Epithelial cell of prostate (primary cell): ENCODE measurements at regions not wholly inside any gene's neighbourhood (a gene's known extent, or its start where the extent isn't known, plus 50 kb on each side); places are given as distances from the start of the nearest gene placed in this dataset.

Experiments used
- DNase-seq: peaks from one replicate; pipeline ENCODE4 v3.0.0-alpha.2; 2011; ENCODE audit warnings: low read depth, low spot score
- H3K27ac ChIP-seq: fragments of 450-650 bp; 2 replicates; pipeline ENCODE4 v1.5.1; 2017; ENCODE audit warnings: mild to moderate bottlenecking

GRCh38 chr16:66290431-66290830, 76.1 kb upstream of the CDH5 start:
- no peak for DNase-seq
- no peak overlapping the region for H3K27ac ChIP-seq

- DNase-seq = no peak
- H3K27ac ChIP-seq = no peak overlapping the region
Observed at GRCh38 chr16:66289986-66290385, 76.5 kb upstream of the CDH5 start.

DNA sequence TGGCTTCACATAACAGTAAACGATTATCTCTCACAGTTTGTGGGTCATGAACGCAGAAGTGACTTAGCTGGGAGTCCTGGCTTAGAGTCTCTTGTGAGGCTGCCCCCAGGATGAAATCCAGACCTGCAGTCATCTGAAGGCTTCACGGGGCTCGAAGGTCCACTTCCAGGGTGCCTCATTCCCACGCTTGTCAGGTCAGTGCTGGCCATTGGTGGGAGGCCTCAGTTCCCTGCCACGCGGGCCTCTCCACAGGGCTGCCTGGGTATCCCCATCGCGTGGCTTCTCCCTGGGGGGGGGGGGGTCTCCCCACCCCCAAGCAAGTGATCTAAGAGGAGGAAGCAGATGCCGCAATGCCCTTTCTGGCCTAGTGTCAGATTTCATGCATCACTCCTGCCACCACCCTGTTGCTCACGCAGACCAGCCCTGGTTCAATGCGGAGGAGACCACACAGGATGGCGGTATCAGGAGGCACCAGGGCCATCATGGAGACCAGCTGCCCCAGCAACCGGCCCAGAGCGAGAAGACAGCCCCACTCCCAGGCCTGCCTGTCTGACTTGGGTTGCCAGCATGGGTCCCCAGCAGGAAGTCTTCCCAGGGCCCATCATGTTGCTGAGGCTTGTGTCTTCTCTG, 77.3 kb upstream of the CDH5 start:
- no peak for DNase-seq
- no peak overlapping the region for H3K27ac ChIP-seq

DNA sequence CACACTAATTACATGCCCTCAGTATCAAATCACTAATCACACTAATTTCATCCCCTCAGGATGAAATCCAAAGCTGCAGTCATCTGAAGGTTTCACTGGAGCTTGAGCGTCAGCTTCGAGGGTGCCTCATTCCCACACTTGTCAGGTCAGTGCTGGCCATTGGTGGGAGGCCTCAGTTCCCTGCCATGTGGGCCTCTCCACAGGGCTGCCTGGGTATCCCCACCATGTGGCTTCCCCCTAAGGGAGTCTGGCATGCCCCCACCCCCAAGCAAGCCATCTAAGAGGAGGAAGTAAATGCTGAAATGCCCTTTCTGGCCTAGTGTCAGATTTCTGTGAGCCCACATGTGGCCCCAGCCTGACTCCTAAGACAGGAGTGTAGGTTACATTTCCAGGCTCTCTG, 78.6 kb upstream of the CDH5 start:
- H3K27ac ChIP-seq = no peak overlapping the region
- no peak for DNase-seq

DNA sequence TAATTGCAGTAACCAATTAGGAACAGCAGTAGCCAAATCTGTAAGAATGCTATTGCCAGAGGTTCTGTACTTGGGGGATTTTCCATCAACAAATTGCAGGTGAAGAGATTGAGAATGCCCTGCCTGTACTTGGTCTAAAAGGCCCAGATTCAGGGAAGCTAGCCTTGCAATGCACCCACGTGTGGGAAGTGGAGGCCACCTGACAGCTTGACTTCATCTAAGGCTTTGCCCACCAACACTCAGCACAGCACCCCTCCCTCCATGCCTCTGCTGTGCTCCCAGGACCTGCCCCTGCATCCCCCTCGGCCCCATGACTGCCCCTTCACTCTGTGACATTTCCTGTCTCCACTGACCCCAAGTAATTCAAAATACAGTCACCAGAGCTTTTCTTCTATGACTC, 79.1 kb upstream of the CDH5 start:
- DNase-seq = no peak
- H3K27ac ChIP-seq = no peak overlapping the region

- DNase-seq = no peak
- H3K27ac ChIP-seq = no peak overlapping the region
Observed at GRCh38 chr16:66286527-66286926, 80.0 kb upstream of the CDH5 start.

DNA sequence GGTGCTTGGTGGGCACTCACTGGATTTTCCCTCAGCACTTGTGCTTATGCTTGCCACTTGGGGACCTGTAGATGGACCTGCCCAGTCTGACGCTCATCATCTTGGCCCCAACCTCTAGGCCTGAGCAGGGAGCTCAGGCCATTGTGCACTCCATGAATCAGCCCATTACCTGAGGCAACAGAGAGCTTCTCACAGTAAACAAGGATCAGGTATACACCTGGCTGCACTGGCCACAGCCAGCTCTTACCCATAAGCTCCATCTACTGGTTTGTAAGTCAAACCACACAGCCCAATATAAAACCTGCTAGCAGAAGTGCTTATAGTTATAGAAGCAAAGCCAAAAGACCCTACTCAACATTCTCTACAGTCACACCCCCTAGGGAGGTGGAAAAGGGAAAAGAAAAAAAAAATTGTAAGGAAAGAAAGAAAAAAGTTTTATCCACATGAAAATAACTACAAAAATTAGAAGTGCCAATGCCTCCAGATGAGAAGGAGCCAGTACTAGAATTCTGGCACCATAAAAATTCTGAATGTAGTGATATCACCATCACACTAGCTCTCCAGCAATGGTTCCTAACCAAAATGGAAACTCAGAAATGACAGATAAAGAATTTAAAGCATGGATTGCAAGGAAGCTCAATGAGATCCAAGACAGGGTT, 87.8 kb upstream of the CDH5 start:
- DNase-seq = peak; percentile 93
- H3K27ac ChIP-seq = peak overlapping the region; percentile 94

DNA sequence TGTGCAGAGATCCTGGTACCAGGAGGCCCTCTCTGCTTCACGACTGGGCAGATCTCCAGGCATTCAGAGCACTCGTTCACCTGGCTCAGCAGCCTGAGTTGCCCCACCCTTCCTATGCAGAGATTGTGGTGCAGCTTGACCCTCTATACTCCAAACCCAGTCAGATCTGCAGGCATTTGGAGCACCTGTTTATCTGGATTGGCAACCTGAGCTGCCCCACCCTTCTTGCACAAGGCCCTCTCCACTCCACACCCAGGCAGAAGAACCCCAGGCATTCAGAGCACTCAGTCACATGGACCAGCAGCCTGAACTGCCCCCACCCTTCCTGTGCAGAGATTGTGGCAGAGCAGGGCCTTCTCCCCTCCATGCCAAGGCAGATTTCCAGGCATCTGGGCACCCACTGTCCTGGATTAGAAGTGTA, 88.4 kb upstream of the CDH5 start:
- DNase-seq = peak; percentile 96
- H3K27ac ChIP-seq = peak overlapping the region; percentile 94

GRCh38 chr16:66277311-66278070, 89.0 kb upstream of the CDH5 start:
- peak overlapping the region; percentile 94 for H3K27ac ChIP-seq
- no peak for DNase-seq

DNA sequence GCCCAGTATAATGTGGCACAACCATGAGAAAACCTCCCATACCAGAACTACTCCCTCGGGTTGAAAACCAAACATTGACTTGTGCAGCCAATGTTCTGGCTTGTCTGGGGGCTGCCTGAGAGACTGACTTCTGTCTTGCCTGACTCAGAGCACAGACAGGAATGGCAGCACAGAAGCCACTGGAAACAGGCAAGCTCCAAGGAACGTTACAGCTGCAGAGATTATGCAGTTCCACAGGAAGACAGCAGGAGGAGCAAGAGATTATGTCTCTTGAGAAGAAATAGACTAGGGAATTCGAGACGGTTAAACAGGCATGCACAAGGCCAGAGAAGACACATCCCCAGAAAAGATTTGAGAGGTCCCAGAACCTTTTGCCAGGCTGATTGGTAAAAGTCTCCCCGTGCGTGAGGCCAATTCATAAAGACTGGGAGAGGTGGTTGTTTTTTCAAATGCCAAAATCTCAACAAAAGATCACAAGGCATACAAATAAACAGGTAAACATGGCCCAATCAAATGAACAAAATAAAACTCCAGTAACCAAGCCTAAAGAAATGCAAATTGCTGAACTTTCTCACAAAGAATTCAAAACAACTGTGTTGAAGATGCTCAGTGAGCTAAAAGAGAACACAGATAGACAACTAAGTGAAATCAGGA, 90.6 kb upstream of the CDH5 start:
- DNase-seq = peak; percentile 66
- peak overlapping the region; percentile 28 for H3K27ac ChIP-seq

- DNase-seq = no peak
- no peak overlapping the region for H3K27ac ChIP-seq
Observed at GRCh38 chr16:66274335-66275110, 92.0 kb upstream of the CDH5 start.

GRCh38 chr16:66273644-66274334, 92.7 kb upstream of the CDH5 start:
- DNase-seq = no peak
- no peak overlapping the region for H3K27ac ChIP-seq

GRCh38 chr16:66273053-66273452, 93.4 kb upstream of the CDH5 start:
- no peak for DNase-seq
- H3K27ac ChIP-seq = no peak overlapping the region

DNA sequence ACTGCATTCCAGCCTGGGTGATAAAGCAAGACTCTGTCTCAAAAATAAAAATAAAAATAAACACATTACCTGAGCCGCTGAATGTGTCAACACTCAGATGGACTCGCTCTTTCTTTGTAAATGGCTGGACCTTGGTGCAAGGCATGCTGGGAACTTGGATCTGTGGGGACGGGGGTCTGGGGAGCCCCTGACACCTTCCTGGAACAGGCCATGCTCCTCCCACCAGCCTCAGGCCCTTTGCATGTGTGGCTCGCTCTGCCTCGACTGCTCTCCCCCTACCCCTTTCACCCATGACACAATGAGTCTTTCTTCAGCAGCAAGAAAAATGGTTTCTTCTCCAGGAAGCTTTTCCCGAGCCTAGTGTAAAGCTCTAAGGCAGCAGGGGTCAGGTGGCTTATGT, 94.0 kb upstream of the CDH5 start:
- no peak for DNase-seq
- no peak overlapping the region for H3K27ac ChIP-seq

GRCh38 chr16:66271074-66272060, 95.1 kb upstream of the CDH5 start:
- H3K27ac ChIP-seq = no peak overlapping the region
- DNase-seq = no peak

DNA sequence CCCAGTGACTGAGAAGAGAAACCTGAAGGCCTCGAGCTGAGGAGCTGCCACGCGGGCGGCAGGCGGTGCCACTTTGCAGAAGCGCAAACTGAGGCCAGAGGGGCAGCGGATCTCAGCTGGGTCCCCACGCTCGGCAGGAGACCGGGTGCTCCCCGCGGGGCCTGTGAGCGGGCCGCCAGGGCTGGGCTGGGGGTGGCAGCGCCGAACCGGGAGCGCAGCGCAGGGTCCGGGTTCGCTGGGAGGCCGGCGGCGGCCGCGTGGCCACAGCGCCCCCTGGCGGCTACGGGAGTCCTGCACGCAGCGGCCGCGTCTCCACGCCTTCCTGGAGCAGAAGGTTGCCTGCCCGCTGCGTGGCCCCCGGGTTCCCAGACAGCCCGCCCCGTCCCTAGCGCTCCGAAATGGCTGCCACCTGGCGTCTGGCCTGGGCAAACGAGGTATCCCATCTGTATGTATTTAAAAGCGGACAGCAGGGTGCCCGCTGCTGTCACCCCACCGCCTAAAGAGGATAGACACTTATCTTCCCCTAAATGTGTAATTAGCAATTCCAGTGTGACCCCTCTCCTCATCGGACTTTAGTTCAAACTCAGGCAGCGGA, 96.1 kb upstream of the CDH5 start:
- DNase-seq = no peak
- H3K27ac ChIP-seq = no peak overlapping the region

GRCh38 chr16:66269617-66270332, 96.7 kb upstream of the CDH5 start:
- H3K27ac ChIP-seq = no peak overlapping the region
- no peak for DNase-seq
